HPDE6-E6E7 (cell line): ENCODE measurements at regions not wholly inside any gene's neighbourhood (a gene's known extent, or its start where the extent isn't known, plus 50 kb on each side); places are given as distances from the start of the nearest gene placed in this dataset.
"Not testable (repeated sequence)": the region's sequence is repeated elsewhere in the genome, so short reads cannot be mapped to it uniquely, and the experiment has no call there.

Source experiments
- DNase-seq: peaks from one replicate; pipeline ENCODE4 v3.0.0; 2011; ENCODE audit warnings: missing footprints; ENCODE audit errors: extremely low spot score

DNA sequence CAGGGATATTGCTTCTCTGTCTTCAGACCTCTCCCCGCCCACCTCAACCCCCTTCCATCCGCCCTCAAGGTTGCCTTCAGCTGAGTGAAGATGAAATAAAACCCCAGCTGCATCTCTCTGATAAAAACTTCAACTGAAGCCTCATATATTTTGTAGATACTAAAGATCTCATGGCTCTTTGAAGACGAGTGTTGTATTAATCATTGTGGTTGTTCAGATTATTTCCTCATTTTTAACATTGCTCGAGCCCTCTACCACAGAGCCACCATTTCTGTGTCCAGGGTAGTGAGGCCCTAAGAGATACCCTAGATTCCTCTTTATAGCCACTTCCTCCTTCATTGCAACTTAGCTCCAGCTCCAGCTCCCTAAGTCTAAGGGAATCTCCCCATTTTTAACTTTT, 312.8 kb upstream of the ZNF507 start:
- no peak for DNase-seq

DNA sequence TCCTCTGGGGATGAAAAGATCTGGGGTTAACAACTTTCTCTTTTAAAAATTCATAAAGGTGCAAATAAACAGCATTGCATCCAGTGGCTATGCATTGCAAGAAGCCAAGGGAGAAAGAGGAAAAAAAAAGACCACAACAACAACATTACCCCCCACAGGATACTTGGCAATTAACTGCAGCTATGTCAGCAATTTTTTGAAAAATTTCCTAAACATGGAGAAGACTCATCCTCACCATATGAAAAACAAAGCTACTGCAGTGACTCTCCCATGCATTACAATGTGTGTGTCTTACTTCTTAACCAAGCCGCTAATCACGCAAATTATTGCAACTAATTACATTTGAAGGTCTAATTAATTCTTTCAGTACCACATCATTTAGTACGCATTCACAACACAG, 309.8 kb upstream of the ZNF507 start:
- DNase-seq: no peak

DNA sequence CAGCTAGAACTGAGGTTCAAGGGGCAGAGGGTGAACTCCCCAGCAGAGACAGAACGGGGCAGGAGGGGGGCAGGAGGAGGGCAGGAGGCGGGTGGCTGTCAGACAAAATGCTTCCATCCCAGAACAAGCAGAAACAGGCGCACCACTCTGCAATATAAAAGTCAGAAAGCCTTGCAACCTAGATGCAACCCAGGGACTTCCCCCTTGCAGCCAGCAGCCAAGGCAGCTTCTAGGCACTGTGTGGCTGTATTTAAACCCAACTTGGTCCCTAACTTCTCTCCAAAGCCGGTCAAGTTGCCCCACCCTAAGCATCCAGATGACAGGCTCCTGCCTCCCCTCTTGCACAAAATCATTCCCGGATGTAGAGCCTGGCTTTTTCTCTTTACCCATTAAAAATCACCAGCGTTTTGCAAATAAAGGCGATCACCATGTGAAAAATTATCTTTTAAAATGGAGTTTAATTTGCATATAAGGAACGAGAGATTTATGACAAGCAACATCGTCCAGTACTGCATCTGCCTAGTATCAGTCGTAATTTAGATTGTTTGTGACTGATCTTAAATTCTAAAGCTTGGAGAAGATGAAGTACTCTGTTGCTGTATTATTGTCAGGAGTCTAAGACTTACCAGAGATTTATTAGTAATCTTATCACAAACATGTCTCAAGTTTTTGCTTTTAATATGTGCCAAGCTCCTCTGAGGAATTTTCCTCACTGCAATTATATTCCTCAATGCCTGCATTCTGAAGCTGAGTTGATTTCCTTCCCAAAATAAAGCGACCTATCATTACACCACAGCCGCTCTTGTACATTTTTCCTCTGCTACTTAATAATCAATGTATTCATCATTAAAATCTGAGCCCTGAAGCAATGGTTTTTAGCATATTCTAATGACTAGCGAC, 307.1 kb upstream of the ZNF507 start:
- DNase-seq: no peak

DNA sequence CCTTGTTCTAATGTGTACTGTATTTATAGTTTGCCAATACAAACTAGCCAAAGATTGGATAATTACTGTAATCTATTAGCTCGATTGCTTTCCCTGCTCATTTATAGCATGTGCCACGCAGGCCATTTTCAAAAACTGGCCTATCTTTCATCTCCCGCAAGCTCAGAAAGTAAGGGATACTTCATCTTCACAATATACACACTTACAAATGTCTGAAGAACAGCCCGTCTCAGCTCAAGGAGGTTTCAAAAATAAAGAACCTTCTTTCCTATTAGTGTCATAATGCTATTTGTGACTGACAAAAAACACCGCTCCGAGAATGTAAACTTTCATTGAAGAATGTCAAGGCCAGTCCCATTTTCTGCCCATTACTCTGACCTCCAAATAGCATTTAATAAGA, 306.4 kb upstream of the ZNF507 start:
- no peak for DNase-seq

DNA sequence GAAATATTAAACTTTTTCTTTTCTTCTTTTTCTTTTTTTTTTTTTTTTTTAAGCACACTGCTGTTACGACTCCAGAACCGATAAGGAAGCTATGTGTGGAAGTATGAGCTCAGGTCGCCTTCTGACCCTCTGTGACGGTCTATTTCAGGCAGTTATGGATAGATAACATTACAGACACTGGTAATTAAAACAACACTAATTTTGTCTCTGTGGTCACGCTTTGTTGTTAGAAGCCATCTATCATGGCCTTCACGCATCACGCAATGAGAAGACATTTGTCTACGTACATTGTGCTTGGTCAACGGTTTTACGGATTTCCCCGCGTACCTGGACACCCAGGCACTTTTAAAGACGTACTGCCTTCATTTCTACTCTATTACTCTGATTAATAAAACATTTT, 306.0 kb upstream of the ZNF507 start:
- no peak for DNase-seq

DNA sequence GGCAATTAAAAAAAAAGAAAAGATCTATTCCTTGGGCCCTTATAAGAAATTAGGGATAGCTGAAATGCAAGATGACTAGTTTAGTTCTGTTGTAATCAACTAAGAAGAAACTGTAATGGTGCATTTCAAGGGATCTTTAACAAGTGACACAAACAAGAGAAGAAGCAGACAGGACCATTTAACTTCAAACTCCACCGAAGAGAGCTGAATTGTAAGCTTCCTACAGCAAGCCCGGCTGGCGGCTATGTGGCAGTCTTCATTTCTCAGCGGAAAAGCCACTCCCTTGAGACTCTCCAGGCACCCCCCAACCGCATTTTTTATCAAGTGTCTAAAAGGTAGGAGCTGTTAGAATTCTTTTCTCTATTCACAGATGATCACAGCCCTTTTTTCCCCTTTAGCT, 305.2 kb upstream of the ZNF507 start:
- DNase-seq: no peak

DNA sequence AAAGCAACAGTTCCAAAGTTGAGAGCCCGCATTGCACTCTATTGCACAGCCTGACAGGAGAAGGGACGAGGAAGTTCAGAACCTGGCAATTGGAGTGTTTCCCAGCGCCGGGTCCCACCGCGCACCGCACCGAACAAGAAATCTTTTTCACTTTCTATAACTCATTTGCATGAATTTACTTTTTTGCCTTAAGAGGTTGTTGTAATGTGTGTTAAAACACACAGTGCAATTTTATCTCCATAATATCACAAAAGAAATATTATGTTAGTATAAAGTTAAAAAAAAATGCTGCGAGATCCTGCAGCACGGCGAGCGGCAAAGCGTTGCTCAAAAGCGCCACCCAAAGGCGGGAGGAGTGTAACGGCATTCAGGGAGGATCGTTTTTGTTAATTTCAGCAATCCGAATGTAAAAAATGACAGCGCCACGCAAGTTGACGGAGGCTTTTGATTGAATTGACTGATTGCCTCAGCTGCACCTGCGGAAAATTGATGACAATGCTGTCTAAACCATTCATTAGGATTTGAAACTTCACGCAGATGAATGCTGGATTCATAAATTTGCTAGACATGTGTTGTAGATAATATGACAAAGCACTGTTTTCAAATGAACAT, 303.6 kb upstream of the ZNF507 start:
- DNase-seq: no peak

DNA sequence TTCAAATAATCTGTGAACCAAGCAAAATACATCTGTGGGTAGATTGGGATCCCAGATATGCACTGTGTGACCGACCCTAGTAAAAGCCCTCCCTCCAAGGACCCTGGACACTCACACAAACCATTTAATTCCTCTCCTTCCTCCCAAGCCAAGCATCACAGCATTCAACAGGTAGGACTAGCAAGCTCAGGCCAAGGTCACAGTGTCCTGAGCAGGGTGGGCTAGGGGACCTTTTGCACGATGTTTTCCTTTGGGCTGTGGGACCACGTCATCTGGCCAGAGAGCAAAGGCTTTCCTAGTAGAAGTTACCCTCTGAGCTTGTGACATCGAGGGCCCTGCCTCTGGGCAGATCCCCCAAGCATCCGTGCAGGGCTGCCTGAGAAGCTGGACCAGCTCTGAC, 297.6 kb upstream of the ZNF507 start:
- no peak for DNase-seq

DNA sequence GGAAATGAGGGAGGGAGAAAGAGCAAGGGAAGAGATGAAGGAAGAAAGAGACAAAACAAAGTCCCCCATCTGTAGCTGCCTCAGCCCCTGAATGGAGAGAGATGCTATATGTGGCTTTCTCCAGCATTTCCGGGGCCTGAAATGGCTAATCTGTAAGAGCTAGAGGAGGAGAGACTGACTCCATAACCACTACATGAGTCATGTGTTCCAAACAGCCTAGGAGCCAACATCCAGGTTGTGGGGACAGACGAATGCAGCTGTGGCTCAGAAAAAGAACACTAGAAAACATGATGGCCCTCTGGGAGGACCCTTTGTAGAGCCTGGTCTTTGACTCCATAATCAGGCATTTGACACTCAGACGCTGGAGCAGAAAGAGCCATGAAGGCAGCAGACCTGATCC, 292.0 kb upstream of the ZNF507 start:
- DNase-seq: no peak

DNA sequence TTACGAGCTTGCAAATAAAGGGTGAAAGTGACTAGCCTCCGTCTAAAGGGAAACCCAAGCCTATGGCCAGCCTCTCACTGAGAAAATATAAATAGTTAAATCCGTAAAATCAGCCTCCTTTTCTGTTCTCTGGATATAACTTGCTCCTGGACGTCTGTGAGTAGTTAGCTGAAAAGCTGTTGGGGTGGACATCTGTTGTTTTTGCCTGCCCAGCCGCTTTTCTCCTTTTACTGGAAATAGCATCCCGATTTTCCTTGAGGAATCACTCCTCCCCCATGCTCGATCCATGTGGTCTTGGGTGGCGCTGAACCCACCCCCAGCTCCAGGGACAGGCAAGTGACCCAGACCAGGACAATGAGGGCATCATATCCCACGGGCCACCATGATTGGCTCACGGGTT, 291.5 kb upstream of the ZNF507 start:
- no peak for DNase-seq

DNA sequence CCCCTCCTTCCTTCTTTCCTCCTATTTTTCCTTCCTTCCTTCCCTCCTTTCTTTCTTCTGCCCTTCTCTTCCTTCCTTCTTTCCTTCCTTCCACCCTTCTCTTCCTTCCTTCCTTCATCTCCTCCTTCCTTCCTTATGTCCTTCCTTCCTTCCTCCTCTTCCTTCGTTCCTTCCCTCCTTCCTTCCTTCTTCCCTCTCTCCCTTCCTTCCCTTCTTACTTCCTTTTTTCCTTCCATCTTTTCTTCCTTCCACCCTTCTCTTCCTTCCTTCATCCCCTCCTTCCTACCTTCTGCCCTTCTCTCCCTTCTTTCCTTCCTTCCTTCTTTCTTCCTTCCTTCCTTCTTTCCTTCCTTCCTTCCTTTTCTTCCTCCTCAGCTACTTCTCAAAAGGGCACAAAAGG, 287.3 kb upstream of the ZNF507 start:
- DNase-seq: no peak

DNA sequence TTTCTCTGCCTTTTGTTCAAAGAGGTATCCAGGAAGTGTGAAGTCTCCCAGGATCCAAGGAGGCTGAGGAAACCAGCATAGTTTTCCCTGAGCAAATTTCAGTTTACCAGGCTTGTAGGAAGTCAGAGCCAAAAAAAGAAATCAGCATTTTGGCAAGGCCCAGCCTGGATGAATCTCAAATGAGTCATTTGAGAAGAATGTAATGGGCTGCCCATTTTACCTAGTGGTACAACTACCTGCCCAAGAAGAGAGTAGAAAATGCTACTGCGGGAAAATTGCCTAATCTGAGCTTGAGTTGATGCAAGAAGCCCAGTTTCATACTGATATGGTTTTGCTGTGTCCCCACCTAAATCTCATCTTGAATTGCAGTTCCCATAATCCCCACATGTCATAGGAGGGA, 284.1 kb upstream of the ZNF507 start:
- no peak for DNase-seq

DNA sequence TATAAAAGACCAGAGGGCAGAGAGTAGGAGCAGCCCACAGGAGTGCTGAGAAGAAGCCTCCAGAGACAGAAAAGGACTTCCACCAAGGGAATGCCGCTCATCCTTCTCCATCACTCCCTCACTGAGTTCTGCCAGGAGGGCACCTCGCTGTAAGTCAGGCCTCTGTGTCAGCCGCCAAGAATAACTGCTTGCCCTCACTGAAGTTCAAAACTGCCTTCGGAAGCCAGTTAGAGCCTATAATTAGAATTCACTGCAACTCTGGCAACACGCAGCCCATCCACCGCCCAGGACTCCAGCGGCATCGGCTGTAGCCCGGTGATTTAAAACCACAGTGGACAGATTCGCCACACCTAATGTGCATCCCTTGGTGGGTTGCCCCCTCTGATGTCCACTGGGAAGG, 281.8 kb upstream of the ZNF507 start:
- DNase-seq: no peak

DNA sequence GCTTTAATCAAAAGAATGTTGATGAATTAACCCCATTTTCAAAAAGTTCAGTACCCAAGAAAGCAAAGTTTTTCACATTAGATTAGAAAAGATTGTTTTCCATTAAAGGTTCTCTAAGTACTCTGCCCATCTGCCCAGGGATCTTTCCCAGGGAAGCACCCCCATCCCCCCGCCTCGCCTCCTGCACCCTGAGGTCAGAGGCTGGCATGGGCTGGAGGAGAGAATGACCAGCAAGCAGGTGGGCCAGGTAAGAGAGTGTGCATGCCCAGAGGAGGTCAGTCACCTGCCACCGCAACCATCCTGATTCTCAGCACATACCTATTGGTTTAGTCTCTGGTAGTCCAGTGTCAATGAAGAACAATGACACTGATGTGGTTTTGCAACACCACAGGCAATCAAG, 279.4 kb upstream of the ZNF507 start:
- DNase-seq: no peak

DNA sequence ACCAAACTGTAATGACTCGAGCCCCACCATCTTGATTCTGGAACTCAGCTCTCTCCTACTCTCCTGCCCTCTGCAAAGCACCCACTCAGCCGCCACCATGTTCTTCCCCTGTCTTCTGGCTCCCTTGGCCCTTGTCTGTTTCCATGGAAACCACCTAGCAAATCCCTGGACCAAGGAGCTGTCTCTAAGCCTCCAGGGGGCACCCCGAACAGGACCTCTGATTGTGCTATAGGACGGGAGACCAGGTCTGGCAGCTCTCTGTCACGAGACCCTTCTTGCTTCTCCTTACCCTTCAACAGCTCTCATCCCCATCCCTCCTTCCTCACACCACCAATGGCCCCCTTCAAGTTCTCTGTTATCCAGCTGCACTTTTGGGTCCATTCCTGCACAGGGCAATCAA, 277.7 kb upstream of the ZNF507 start:
- no peak for DNase-seq

DNA sequence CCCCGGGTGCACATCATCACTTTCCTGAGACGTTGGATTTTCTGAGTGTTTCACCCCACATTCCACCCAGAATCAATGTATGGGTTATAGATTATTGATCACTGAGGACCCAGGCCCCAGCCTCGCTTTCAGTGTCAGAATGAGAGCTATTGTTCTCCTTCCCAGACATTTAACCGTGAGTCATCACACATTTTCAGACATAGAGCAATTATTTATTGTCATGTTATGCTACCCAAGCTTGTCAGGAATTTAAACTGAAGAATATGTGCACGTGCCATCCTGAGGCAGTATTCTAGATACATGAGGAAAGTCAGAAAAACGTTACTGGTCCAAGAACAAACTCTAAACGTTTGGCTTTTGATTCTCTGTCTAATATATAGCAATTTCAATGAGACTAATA, 276.6 kb upstream of the ZNF507 start:
- DNase-seq: no peak

DNA sequence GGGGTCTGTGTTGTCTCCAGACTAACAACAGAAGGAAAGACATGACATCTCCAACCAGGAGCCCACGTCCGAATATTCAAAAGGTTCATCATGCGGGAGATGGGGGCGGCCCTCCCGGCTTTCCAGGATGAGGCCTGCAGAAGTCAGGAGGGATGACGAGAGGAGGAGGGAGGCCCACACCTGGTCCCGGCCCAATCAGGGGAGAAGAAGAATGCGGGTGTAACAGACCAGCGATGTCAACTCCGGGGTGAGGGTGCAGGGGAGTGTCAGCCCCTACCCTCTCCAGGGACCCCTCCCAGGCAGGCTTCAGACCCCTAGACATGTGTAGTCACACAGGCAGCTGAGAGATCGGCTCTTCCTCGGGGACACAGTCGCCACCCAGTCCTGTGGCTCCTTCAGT, 275.3 kb upstream of the ZNF507 start:
- no peak for DNase-seq

DNA sequence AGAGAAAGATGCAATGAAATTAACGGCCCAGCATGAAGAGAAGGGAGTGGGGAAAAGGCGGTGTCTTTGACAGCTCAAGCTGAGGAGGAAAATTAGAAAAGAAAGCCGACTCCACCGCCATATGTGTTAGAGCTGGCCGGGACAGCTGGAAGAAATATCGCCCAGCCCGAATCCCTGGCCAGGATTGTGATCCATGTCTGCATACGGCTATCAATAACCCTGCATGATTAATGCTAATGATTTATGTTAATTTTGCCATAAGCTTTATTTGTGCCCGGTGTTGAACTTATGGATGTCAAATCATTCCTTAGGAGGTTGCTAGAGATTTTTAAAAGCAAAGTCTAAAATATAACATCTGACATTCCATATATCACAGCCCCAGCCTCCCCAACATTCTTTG, 263.4 kb upstream of the ZNF507 start:
- no peak for DNase-seq

DNA sequence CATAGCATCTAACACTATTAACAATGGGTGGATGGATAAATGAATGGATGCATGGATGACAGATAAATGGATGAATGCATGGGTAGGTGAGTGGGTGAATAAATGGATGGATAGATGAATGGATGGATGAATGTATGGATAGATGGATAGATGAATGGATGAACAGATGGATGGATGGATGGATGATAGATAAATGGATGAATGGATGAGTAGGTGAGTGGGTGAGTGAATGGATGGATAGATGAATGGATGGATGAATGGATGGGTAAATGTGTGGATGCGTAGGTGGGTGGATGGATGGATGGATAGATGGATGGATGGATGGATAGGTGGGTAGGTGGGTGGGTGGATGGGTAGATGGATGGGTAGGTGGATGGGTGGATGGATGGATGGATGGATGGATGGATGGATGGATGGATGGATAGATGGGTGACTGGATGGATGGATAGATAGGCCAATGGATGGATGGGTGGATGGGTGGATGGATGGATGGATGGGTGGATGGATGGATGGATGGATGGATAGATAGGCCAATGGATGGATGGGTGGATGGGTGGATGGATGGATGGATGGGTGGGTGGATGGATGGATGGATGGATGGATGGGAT, 260.6 kb upstream of the ZNF507 start:
- not testable (repeated sequence) for DNase-seq

DNA sequence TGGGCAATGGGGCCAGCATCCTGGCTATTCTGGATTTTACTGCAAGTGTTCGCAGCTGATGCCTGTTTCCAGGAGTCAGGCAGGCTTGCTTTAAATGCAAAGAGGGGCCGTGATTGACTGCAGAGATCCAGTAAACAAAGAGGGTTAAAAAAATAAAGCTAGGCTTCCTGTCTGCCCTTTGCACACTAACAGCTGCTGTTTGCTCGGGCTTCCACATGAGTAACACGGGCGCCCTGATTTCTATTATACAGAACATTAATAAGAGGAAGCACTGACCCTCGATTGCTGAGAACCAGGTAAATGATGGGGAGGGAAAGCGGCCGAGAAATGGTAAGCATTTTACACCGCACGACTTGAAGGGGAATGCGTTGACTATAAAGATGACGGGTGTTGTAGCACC, 254.2 kb upstream of the ZNF507 start:
- DNase-seq: no peak

DNA sequence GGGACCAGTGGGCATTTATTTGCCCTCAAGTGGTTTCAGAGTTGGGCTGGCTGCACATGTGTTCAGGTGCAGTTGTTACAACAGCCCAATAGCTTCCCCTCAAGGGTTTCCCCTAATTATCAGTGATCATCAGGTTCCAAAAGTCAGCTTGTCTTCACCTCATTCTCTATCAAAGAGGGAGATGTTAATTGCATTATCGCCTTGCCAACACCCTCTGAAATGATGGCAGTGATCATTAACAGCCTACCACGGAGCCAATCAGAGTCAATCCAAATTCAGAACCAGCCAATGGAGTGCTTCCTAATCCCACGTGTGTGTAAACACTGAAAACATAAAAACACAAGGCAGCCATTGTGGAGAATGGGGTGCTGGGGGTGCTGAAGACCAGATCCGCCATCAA, 248.4 kb upstream of the ZNF507 start:
- no peak for DNase-seq

DNA sequence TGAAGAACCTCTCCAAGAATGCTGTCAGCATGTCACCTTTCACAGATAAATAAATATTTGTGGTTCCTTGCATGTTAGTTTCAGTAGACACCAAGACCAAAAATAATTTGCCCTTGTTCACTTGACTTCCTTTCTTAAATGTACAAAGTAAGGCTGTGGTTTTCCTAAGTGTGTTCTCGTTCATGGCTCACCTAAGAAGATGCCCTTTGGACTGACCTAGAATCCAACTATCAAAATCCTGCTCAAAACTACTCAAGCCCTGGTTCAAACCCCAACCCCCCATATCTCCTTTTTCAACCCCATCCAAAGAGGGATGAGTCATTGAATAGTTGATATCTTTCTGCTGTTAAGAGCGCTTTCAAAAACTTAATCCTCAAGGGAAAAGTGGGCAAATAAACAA, 247.8 kb upstream of the ZNF507 start:
- no peak for DNase-seq

DNA sequence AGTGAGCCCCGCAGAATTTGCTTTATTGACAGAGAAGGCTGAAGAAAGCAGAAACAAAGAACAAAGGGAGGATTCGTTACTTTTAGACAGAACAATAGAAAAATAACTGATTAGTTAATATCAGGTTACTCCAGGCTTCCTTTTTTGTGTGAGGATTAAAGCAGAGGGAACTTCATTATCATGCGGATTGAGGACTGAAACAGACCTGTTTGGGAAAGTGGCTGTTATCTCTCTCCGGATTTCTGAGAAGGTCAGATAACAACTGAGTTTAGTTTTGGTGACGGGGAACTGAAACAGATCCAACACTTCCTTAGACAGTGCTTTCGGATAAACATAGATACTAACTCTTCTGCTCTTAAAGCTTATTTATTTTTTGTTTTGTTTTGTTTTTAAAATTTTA, 246.4 kb upstream of the ZNF507 start:
- no peak for DNase-seq
